ENCODE measurements at regions not wholly inside any gene's neighbourhood (a gene's known extent, or its start where the extent isn't known, plus 50 kb on each side); places are given as distances from the start of the nearest gene placed in this dataset.

DNA sequence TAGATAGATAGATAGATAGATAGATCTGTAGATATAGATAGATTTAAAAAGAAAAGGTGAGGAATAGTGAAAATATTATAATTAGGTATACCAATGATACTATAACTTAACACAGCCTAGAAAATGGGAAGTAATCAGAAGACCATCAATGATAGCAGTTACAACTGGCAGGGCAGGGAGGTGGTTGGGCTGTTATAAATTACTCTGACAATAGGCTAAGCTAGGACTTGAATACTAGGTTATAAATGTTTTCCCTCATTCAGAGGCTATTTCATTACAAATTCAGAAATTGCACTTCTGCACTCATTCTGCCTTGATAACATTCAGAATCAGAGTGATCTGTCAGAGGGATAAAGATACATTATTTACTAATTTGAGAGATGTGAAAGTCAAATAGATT lies 273.4 kb upstream of the PLD5 start:
- Histone ChIP-seq H3K27ac (ENCODE audit: low read depth, low read length) (no peak overlapping the region), H3K9me2 (ENCODE audit: insufficient read depth) (no peaks in the 10 kb centered on the region), H3K27me3 (ENCODE audit: insufficient read depth, low read length) (no peaks in the 10 kb centered on the region), H3K79me2 (ENCODE audit: insufficient read depth, low read length) (no peaks in the 10 kb centered on the region), H2AFZ (ENCODE audit: low read depth, low read length, poor library complexity, severe bottlenecking) (no peak overlapping the region), H3K9me3 (ENCODE audit: control insufficient read depth in 1 of 2, insufficient read depth in 1 of 2, low read depth in 1 of 2, low read length in 2 of 2) (no peaks in the 10 kb centered on the region), H3K9ac (ENCODE audit: low read length) (no peak overlapping the region), H3K4me2 (ENCODE audit: low read length) (no peak overlapping the region), H3K4me1 (ENCODE audit: control insufficient read depth in 1 of 2, insufficient read depth in 2 of 2, low read length in 2 of 2) (no peaks in the 10 kb centered on the region), H4K20me1 (ENCODE audit: insufficient read depth) (no peaks in the 10 kb centered on the region), H3K4me3 (replicated peaks in 1 of 2; ENCODE audit: low read depth in 1 of 2, low read length in 2 of 2) (no peak overlapping the region), H3K36me3 (ENCODE audit: control insufficient read depth in 1 of 2, insufficient read depth in 2 of 2, low read length in 2 of 2) (no peaks in the 10 kb centered on the region)
- ChIA-PET RAD21 (ENCODE audit: low non-redundant PET in 1 of 2, low total read pairs in 2 of 2, uncharacterized antibody in 2 of 2, unreplicated experiment in 2 of 2) (no interaction called here), POLR2A (no interaction called here), CTCF (interaction anchor here (0.6 kb wide), 1 partner anchor 373 kb away, joined by 3 read pairs; no protein-coding TSS in a partner anchor)
- ATAC-seq (no peak), DNase-seq (ENCODE audit: low read depth, low spot score) (no peak)
- no peak for TF ChIP-seq ZNF274 (IDR thresholded peaks at IDR 0.05; ENCODE audit: low read depth, low read length)
- TF ChIP-seq SRF (IDR thresholded peaks at IDR 0.05; ENCODE audit: low read depth), result no peak
- no peak for TF ChIP-seq EZH2 (IDR thresholded peaks at IDR 0.05)
- TF ChIP-seq, protein P1, sequence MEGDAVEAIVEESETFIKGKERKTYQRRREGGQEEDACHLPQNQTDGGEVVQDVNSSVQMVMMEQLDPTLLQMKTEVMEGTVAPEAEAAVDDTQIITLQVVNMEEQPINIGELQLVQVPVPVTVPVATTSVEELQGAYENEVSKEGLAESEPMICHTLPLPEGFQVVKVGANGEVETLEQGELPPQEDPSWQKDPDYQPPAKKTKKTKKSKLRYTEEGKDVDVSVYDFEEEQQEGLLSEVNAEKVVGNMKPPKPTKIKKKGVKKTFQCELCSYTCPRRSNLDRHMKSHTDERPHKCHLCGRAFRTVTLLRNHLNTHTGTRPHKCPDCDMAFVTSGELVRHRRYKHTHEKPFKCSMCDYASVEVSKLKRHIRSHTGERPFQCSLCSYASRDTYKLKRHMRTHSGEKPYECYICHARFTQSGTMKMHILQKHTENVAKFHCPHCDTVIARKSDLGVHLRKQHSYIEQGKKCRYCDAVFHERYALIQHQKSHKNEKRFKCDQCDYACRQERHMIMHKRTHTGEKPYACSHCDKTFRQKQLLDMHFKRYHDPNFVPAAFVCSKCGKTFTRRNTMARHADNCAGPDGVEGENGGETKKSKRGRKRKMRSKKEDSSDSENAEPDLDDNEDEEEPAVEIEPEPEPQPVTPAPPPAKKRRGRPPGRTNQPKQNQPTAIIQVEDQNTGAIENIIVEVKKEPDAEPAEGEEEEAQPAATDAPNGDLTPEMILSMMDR (IDR thresholded peaks at IDR 0.05 in 2 of 3, conservative IDR thresholded peaks at IDR 0.05 in 1 of 3; ENCODE audit: borderline replicate concordance in 1 of 3, insufficient read depth in 1 of 3, low read depth in 2 of 3, low read length in 2 of 3), result no peak
- no peak for TF ChIP-seq ZFX (IDR thresholded peaks at IDR 0.05)
- no peak for TF ChIP-seq EZH2phosphoT487 (IDR thresholded peaks at IDR 0.05; ENCODE audit: borderline replicate concordance)
- no peak for TF ChIP-seq RAD21 (IDR thresholded peaks at IDR 0.05; ENCODE audit: low read depth)
- no peak for TF ChIP-seq CEBPB (IDR thresholded peaks at IDR 0.05; ENCODE audit: low read depth)
- TF ChIP-seq SP1 (IDR thresholded peaks at IDR 0.05; ENCODE audit: low read depth), result no peak
- TF ChIP-seq, protein P2, sequence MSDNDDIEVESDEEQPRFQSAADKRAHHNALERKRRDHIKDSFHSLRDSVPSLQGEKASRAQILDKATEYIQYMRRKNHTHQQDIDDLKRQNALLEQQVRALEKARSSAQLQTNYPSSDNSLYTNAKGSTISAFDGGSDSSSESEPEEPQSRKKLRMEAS (IDR thresholded peaks at IDR 0.05), result no peak
- TF ChIP-seq, protein P3, sequence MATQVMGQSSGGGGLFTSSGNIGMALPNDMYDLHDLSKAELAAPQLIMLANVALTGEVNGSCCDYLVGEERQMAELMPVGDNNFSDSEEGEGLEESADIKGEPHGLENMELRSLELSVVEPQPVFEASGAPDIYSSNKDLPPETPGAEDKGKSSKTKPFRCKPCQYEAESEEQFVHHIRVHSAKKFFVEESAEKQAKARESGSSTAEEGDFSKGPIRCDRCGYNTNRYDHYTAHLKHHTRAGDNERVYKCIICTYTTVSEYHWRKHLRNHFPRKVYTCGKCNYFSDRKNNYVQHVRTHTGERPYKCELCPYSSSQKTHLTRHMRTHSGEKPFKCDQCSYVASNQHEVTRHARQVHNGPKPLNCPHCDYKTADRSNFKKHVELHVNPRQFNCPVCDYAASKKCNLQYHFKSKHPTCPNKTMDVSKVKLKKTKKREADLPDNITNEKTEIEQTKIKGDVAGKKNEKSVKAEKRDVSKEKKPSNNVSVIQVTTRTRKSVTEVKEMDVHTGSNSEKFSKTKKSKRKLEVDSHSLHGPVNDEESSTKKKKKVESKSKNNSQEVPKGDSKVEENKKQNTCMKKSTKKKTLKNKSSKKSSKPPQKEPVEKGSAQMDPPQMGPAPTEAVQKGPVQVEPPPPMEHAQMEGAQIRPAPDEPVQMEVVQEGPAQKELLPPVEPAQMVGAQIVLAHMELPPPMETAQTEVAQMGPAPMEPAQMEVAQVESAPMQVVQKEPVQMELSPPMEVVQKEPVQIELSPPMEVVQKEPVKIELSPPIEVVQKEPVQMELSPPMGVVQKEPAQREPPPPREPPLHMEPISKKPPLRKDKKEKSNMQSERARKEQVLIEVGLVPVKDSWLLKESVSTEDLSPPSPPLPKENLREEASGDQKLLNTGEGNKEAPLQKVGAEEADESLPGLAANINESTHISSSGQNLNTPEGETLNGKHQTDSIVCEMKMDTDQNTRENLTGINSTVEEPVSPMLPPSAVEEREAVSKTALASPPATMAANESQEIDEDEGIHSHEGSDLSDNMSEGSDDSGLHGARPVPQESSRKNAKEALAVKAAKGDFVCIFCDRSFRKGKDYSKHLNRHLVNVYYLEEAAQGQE (IDR thresholded peaks at IDR 0.05; ENCODE audit: low read depth), result no peak
- TF ChIP-seq CBX3 (IDR thresholded peaks at IDR 0.05; ENCODE audit: low read depth), result no peak
- no peak for TF ChIP-seq ELF1 (IDR thresholded peaks at IDR 0.05; ENCODE audit: borderline replicate concordance, low read depth)
- TF ChIP-seq POLR2AphosphoS5 (IDR thresholded peaks at IDR 0.05; ENCODE audit: low read depth, low read length), result no peak
- no peak for TF ChIP-seq EGR1 (IDR thresholded peaks at IDR 0.05; ENCODE audit: low read depth)
- no peak for TF ChIP-seq SIN3A (IDR thresholded peaks at IDR 0.05; ENCODE audit: low read depth)
- TF ChIP-seq YY1 (IDR thresholded peaks at IDR 0.05; ENCODE audit: extremely low read depth, insufficient replicate concordance, low read depth, low read length), result no peak
- TF ChIP-seq TCF7L2 (IDR thresholded peaks at IDR 0.05; ENCODE audit: borderline replicate concordance, extremely low read depth, insufficient read depth, insufficient read length), result no peak
- intact Hi-C loops (cut with micrococcal nuclease), result no loop called here
- no TSS peak for BruUV-seq (replicated peaks)
